ENCODE measurements at regions not wholly inside any gene's neighbourhood (a gene's known extent, or its start where the extent isn't known, plus 50 kb on each side); places are given as distances from the start of the nearest gene placed in this dataset.
"Not testable (repeated sequence)": the region's sequence is repeated elsewhere in the genome, so short reads cannot be mapped to it uniquely, and the experiment has no call there.

DNA sequence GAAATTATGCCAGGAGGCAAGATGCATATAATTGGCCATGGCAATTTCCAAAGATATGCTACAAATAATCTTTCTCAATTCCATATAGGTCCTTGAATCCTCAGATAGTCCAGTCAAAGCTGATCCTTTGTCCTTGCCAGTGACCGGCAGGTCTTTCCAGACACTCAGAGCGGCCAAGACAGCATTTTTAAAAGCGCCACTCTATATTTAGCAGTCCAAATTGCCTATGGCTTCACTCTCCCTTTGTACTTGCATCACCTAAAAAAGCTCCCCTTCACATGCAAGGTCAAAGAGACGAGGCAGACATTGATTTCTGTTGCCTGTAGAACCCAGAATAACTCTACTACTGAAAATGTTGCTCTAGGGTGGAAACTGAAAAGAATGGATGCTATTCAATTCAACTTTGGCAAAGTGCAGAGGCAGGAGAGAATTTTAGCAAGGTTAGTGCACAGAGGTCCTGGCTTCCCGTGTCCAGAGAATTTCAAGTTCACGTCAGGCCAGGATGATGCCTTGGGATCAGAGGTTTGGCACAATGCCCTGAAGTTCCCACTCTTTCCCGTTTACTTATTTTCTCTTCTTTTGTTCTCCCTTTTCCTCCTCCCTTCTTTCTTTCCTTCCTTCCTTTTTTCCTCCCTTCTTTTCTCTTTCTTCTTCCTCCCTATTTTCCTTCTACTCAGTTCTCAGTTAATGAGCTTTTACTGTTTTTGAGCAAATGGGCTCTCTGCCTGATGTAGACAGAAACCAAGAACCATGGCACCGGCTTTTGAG lies 108.5 kb downstream of the KCNK1 start:
- no peak for DNase-seq (ENCODE audit: extremely low spot score, unreplicated experiment)
- Mint-ChIP-seq H3K4me1 (ENCODE audit: unreplicated experiment) (no peaks in the 10 kb centered on the region), H3K27me3 (ENCODE audit: unreplicated experiment) (no peaks in the 10 kb centered on the region), H3K9me3 (ENCODE audit: unreplicated experiment) (peaks cover 23% of the 10 kb centered on the region), H3K27ac (ENCODE audit: unreplicated experiment) (no peak overlapping the region), H3K4me3 (ENCODE audit: unreplicated experiment) (no peak overlapping the region), H3K36me3 (ENCODE audit: unreplicated experiment) (no peaks in the 10 kb centered on the region)
- no peak for TF ChIP-seq CTCF (IDR thresholded peaks at IDR 0.05)

DNA sequence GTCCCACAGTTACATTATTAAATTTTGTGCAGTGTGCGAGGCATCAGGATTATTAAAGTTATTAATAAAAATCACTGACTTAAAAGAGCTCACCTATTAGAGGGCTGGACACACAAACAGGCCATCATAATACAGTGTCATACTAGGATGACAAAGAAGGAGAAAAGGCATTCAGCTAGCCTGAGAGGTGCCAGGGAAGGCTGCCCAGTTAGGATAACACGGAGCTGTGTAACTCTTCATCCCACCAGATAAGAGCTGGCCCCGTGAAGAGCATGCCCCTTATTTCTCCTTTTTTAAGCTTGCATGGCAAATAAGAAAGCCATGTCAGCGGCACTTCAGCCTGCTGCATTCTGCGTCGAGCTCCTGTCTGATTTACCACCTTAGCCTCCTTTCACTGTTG lies 109.5 kb downstream of the KCNK1 start:
- no peak overlapping the region for H3K27ac Mint-ChIP-seq (ENCODE audit: unreplicated experiment)
- no peak overlapping the region for H3K4me3 Mint-ChIP-seq (ENCODE audit: unreplicated experiment)
- no peak for TF ChIP-seq CTCF (IDR thresholded peaks at IDR 0.05)
- no peak for DNase-seq (ENCODE audit: extremely low spot score, unreplicated experiment)
- H3K9me3 Mint-ChIP-seq (ENCODE audit: unreplicated experiment): peaks cover 23% of the 10 kb centered on the region
- no peaks in the 10 kb centered on the region for H3K36me3 Mint-ChIP-seq (ENCODE audit: unreplicated experiment)
- no peaks in the 10 kb centered on the region for H3K4me1 Mint-ChIP-seq (ENCODE audit: unreplicated experiment)
- H3K27me3 Mint-ChIP-seq (ENCODE audit: unreplicated experiment): no peaks in the 10 kb centered on the region

DNA sequence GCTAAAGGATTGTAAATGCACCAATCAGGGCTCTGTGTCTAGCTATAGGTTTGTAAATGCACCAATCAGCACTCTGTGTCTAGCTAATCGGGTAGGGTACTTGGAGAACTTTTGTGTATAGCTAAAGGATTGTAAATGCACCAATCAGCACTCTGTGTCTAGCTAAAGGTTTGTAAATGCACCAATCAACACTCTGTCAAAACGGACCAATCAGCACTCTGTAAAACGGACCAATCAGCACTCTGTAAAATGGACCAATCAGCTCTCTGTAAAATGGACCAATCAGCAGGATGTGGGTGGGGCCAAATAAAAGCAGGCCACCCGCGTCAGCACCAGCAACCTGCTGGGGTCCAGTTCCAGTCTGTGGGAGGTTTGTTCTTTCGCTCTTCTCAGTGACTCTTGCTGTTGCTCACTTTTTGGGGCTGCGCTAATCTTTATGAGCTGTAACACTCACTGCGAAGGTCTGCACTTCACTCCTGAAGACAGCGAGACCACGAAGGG lies 110.3 kb downstream of the KCNK1 start:
- not testable (repeated sequence) for H3K27ac Mint-ChIP-seq (ENCODE audit: unreplicated experiment); H3K4me3 Mint-ChIP-seq (ENCODE audit: unreplicated experiment); H3K27me3 Mint-ChIP-seq (ENCODE audit: unreplicated experiment); H3K36me3 Mint-ChIP-seq (ENCODE audit: unreplicated experiment); DNase-seq (ENCODE audit: extremely low spot score, unreplicated experiment); H3K4me1 Mint-ChIP-seq (ENCODE audit: unreplicated experiment)
- peaks cover 26% of the 10 kb centered on the region for H3K9me3 Mint-ChIP-seq (ENCODE audit: unreplicated experiment)

DNA sequence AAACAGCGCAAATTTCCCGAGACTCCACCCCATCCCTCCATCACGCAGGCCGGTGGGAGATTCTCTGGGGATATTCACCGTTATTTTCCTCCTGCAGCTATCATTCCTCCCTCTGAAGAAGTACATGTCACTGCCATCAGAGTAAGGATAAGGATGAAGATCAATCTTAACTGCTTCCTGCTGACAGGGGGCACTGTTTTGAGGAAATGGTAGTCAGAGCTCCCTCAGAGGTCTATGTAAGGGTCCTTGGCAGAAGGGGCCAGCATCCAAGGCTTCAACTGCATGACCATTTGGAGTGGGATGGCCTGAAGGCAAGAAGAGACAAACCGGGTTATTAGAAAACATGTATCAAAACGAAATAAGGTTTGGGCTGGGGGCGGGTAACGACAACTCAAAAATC lies 111.5 kb downstream of the KCNK1 start:
- Mint-ChIP-seq H3K27ac (ENCODE audit: unreplicated experiment) (no peak overlapping the region), H3K4me3 (ENCODE audit: unreplicated experiment) (no peak overlapping the region), H3K27me3 (ENCODE audit: unreplicated experiment) (no peaks in the 10 kb centered on the region), H3K4me1 (ENCODE audit: unreplicated experiment) (no peaks in the 10 kb centered on the region), H3K36me3 (ENCODE audit: unreplicated experiment) (no peaks in the 10 kb centered on the region), H3K9me3 (ENCODE audit: unreplicated experiment) (peaks cover 26% of the 10 kb centered on the region)
- TF ChIP-seq CTCF (IDR thresholded peaks at IDR 0.05): no peak
- DNase-seq (ENCODE audit: extremely low spot score, unreplicated experiment): no peak

DNA sequence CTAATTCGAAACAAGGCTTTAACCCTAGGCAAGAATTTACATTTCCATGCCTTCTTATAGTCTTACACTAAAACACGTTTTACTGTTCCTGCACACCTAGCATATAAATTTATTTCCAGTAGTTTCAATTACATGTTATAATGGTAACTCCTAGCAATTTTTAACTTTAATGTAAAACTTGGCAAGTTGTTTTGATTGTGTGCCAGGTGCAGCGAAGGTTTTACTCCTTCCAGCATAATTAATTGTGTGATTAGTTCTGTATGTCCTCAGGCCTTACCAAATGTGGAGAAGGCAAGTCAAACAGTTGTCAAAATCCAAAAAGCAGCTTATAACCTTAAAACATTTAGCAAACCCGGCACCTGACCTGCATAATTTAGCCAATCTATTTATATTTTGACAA lies 114.8 kb downstream of the KCNK1 start:
- DNase-seq (ENCODE audit: extremely low spot score, unreplicated experiment): no peak
- H3K27me3 Mint-ChIP-seq (ENCODE audit: unreplicated experiment): no peaks in the 10 kb centered on the region
- H3K27ac Mint-ChIP-seq (ENCODE audit: unreplicated experiment): no peak overlapping the region
- peaks cover 15% of the 10 kb centered on the region for H3K9me3 Mint-ChIP-seq (ENCODE audit: unreplicated experiment)
- no peak overlapping the region for H3K4me3 Mint-ChIP-seq (ENCODE audit: unreplicated experiment)
- H3K4me1 Mint-ChIP-seq (ENCODE audit: unreplicated experiment): no peaks in the 10 kb centered on the region
- no peak for TF ChIP-seq CTCF (IDR thresholded peaks at IDR 0.05)
- no peaks in the 10 kb centered on the region for H3K36me3 Mint-ChIP-seq (ENCODE audit: unreplicated experiment)

Measured in osteocyte (in vitro differentiated cells).